ENCODE measurements at regions not wholly inside any gene's neighbourhood (a gene's known extent, or its start where the extent isn't known, plus 50 kb on each side); places are given as distances from the start of the nearest gene placed in this dataset.

GRCh38 chr3:166934879-166935278 is 445.2 kb downstream of the ZBBX start:
- H3K27ac ChIP-seq: no peak overlapping the region
- no peak for TF ChIP-seq CTCF (conservative IDR thresholded peaks at IDR 0.05)
- TF ChIP-seq ZFX (IDR thresholded peaks at IDR 0.05): no peak

GRCh38 chr3:166917437-166917836 is 462.7 kb downstream of the ZBBX start:
- TF ChIP-seq CTCF (conservative IDR thresholded peaks at IDR 0.05): no peak
- TF ChIP-seq ZFX (IDR thresholded peaks at IDR 0.05): no peak
- H3K27ac ChIP-seq: no peak overlapping the region

- TF ChIP-seq ZFX (IDR thresholded peaks at IDR 0.05): no peak
- peak; percentile 57 for TF ChIP-seq CTCF (conservative IDR thresholded peaks at IDR 0.05)
Observed at GRCh38 chr3:166902374-166902773, 477.7 kb downstream of the ZBBX start.

DNA sequence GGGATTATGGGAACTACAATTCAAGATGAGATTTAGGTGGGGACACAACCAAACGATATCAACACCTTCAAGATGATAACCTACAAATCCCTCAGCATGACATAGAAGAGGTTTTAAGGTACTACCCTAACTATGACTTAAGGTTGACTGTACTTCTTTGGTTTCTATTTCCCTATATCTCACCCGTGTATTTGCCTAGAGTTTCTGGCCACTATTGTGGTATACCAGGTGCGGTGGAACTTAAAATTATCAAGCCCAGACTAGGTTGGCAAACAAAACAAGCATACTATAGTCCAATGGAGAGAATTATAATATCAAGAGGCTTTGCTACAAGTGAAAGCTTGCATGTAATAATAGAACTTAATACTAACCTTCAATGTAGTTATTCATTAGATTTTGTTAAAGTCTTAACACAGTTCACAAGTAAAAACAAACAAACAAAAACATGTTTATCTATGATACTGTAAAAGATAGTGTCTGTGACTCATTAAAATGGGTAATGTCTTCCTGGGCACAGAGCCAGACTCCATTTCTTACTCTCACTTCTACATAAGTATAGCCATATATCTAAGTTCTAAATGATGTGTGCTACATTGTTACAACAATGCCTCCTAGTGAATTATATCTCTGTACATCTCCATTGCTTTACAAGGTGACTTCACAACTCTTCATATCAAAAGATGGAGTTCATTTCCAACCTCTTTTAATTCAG is 479.1 kb downstream of the ZBBX start:
- no peak overlapping the region for H3K27ac ChIP-seq
- TF ChIP-seq ZFX (IDR thresholded peaks at IDR 0.05) (no peak), CTCF (conservative IDR thresholded peaks at IDR 0.05) (no peak; the same call in 1 of the 2 replicates)

More at GRCh38 chr3:166902374-166902773, 477.7 kb downstream of the ZBBX start:
- H3K27ac ChIP-seq: no peak overlapping the region

GRCh38 chr3:166897811-166898210 is 482.3 kb downstream of the ZBBX start:
- TF ChIP-seq CTCF (conservative IDR thresholded peaks at IDR 0.05): no peak
- no peak for TF ChIP-seq ZFX (IDR thresholded peaks at IDR 0.05)
- no peak overlapping the region for H3K27ac ChIP-seq

- H3K27ac ChIP-seq: no peak overlapping the region
Observed at GRCh38 chr3:166889241-166889640, 490.9 kb downstream of the ZBBX start.

More at GRCh38 chr3:166889241-166889640, 490.9 kb downstream of the ZBBX start:
- TF ChIP-seq CTCF (conservative IDR thresholded peaks at IDR 0.05) (no peak), ZFX (IDR thresholded peaks at IDR 0.05) (no peak)

Data from C4-2B (cell line).